GM18951 (cell line): ENCODE measurements at regions not wholly inside any gene's neighbourhood (a gene's known extent, or its start where the extent isn't known, plus 50 kb on each side); places are given as distances from the start of the nearest gene placed in this dataset.

ENCODE experiments used
- POLR2A ChIP-seq: IDR thresholded peaks from 4 replicates; pipeline ENCODE4 v1.6.1; 2011; ENCODE audit warnings: mild to moderate bottlenecking; ENCODE audit not compliant: insufficient read length, insufficient read depth; ENCODE audit errors: extremely low read depth
- in situ Hi-C: fragments of 300-500 bp; cut with MboI; formaldehyde crosslinking; loops from one replicate; pipeline ENCODE4 v1.12.0; 2022; ENCODE audit warnings: low sequenced_read_pairs, mixed read lengths, inconsistent platforms; ENCODE audit not compliant: unreplicated experiment

GRCh38 chr12:91346827-91347226 is 164.2 kb upstream of the DCN start:
- in situ Hi-C loops = no loop called here

GRCh38 chr12:91344408-91344807 is 161.8 kb upstream of the DCN start:
- in situ Hi-C loops = no loop called here
- TF ChIP-seq POLR2A = no peak

More at GRCh38 chr12:91346827-91347226, 164.2 kb upstream of the DCN start:
- TF ChIP-seq POLR2A = no peak

- no peak for TF ChIP-seq POLR2A
These were observed 160.4 kb upstream of the DCN start for GRCh38 chr12:91343010-91343409.

GRCh38 chr12:91339106-91339505 is 156.5 kb upstream of the DCN start:
- in situ Hi-C loops = no loop called here
- TF ChIP-seq POLR2A = no peak

More at GRCh38 chr12:91343010-91343409, 160.4 kb upstream of the DCN start:
- in situ Hi-C loops = no loop called here

- in situ Hi-C loops = no loop called here
These were observed 153.1 kb upstream of the DCN start for GRCh38 chr12:91335699-91336098.

GRCh38 chr12:91333966-91334365 is 151.3 kb upstream of the DCN start:
- no peak for TF ChIP-seq POLR2A
- in situ Hi-C loops = no loop called here

More at GRCh38 chr12:91335699-91336098, 153.1 kb upstream of the DCN start:
- no peak for TF ChIP-seq POLR2A

GRCh38 chr12:91332302-91332701 is 149.7 kb upstream of the DCN start:
- no peak for TF ChIP-seq POLR2A
- in situ Hi-C loops = no loop called here

- in situ Hi-C loops = no loop called here
- no peak for TF ChIP-seq POLR2A
These were observed 148.8 kb upstream of the DCN start for GRCh38 chr12:91331371-91331770.

GRCh38 chr12:91328451-91328850 is 145.8 kb upstream of the DCN start:
- in situ Hi-C loops = no loop called here
- no peak for TF ChIP-seq POLR2A

GRCh38 chr12:91327889-91328288 is 145.3 kb upstream of the DCN start:
- in situ Hi-C loops = no loop called here
- no peak for TF ChIP-seq POLR2A

- TF ChIP-seq POLR2A = no peak
- in situ Hi-C loops = no loop called here
These were observed 144.5 kb upstream of the DCN start for GRCh38 chr12:91327131-91327530.

GRCh38 chr12:91326058-91327027 is 143.7 kb upstream of the DCN start:
- in situ Hi-C loops = no loop called here
- no peak for TF ChIP-seq POLR2A

- in situ Hi-C loops = loop anchor here (25.0 kb wide), 1 partner anchor 334 kb away; no protein-coding TSS in a partner anchor
These were observed 138.4 kb upstream of the DCN start for GRCh38 chr12:91320999-91321398.

More at GRCh38 chr12:91320999-91321398, 138.4 kb upstream of the DCN start:
- TF ChIP-seq POLR2A = no peak
